GDM1 (cell line): ENCODE measurements at regions not wholly inside any gene's neighbourhood (a gene's known extent, or its start where the extent isn't known, plus 50 kb on each side); places are given as distances from the start of the nearest gene placed in this dataset.
"Not testable (repeated sequence)": the region's sequence is repeated elsewhere in the genome, so short reads cannot be mapped to it uniquely, and the experiment has no call there.

Source experiments
- DNase-seq: peaks from one replicate; lab custom pipeline; 2025; lab: John Stamatoyannopoulos, UW

DNA sequence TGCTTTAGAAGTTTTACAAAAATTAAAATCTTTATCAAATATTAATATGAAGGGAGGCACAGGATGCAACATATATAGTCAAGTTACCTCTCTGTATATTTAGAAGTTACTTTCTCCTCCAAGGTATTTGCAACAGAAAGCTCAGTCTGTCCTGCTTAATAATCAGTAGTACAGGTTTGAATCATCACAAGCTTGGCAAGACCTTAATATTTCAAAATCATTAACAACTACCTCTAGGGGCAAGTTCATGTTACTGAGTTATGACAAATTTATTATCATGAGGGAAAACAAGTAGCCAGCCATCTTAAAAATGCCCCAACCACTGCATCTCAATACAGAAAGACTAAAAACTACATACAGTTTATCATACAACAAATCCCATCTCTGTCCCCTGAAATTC, 116.0 kb downstream of the PMAIP1 start:
- DNase-seq, result not testable (repeated sequence)

DNA sequence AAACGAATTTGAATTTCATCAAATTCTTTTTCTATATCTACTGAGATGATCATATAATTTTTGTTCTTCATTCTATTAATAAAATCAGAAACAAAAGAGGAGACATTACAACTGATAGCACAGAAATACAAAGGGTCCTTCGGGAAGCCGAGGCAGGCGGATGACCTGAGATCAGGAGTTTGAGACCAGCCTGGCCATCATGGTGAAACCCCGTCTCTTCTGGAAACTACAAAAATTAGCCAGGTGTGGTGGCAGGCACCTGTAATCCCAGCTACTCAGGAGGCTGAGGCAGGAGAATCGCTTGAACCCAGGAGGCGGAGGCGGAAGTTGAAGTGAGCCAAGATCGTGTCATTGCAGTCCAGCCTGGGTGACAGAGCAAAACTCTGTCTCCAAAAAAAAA, 113.4 kb downstream of the PMAIP1 start:
- DNase-seq, result not testable (repeated sequence)

DNA sequence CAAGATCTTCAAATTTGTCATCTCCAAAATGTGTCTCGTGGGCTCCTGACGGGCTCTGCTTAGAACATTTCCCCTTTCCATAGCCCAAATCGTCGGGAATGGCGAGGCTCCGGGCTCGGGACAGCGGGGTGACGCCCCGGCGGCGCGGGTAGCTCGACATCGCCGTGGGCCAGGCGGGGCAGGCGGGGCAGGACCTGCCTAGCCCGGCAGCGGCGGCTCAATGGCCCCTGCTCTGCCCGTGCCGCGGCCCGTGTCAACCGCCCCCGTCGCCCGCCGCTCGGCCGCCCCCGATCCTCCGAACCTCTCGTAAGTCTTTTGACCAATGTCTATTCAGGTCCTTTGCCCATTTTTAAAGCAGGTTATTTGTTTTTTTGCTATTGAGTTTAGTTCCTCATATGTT, 111.2 kb downstream of the PMAIP1 start:
- no peak for DNase-seq

DNA sequence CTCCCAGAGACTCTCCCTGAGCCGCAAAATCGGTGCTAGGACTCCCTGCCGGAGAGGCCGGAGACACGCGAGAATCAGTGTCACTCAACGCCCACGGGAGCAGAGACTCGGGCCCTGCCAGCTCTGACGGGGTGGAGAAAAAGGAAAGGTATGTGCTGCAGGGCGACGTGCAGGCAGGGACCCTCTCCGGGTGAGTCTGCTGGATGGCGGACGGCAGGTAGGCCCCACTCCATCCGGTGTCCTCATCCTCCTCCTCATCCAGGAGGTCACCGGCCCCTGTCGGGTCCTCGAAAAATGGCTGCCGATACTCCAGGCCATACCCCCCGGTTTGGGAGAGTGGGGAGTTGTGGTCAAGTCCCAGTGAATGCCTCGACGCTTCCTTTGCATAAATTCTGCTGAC, 110.7 kb downstream of the PMAIP1 start:
- DNase-seq, result no peak

DNA sequence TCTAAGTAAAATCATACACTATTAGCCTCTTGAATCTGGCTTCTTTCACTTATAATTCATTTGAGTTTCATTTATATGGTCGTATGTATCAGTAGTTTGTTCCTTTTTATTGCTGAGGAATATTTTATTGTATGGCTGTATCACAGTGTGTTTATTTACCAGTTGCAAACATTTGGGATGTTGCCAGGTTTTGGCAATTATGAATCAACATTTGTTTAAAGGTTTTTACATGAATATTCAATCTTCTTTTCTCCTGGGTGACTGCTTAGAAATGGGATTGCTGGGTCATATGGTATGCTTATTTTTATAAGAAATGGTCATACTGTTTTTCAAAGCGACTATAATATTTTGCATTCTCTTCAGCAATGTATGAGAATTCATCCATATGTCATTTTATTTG, 107.9 kb downstream of the PMAIP1 start:
- no peak for DNase-seq

DNA sequence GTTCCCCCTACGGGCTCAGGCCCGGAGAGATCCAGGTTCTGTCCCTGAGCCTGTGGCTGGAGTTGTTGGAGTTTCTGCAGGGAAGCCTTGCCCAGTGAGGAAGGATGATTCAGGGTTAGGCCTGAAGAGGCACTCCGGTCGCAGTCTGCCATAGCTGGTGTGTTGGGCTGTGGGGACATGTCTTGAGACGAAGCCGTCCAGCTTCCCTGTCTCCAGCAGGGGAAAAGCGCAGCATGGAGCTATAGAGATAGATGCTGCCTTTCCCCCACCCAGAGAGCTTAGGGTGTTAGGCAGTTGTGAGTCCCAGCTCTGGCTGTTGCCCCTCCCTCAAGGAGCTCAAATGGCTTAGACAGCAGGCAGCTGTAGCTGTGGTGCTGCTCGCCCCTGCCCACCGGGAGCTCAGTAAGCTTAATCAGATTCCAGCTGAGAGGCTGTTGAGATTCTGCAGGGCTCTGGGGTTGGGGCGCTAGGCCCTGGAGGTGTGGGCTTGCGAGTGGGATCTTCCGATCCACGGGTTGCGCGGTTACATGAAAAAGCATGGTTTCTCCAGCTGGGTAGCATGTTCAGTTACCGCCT, 103.9 kb downstream of the PMAIP1 start:
- DNase-seq, result no peak

DNA sequence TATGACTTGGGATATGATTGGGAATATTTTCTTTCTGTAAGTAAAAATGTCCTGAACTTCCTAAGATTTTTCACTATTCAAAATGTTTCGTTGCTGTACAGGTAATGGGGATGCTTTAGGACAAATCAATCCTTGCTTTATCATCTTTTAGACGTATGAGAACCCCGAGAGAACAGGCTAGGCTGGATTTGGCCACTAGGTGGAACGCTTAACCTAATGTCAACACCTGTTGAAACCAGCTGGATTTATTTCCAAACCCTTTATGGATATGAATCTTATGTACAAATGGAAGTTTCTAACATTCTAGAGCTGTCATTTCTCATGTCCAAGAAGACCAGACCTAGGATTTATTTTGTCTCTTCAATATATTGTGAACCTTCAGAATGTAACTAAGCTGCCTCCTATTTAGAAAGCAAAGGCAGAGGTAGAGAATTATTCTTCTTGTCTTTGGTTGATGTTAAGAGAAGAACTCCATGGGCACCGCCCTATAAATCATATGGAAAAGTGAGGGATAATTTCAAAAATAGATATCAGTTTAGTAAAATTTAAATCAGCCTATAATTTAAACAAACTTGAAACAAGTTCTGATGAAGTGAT, 96.7 kb downstream of the PMAIP1 start:
- no peak for DNase-seq

DNA sequence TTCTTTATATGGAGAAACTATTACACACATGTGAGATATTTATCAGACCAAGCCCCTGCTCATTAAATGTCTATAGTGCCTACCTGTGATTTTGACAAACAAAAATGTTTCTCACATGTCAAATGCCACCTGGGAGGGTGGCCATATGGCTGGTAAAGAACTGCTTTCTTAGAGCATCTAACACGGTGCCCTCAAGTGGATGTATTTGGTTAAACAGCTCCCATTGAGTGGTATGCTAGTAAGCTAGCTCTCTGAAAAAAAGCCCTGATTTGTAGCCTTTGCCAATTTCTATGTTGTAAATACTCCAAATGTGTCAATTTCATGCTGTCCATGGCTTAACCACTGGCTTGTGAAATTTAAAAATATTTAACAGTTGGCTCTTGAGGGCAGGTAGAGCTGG, 94.6 kb downstream of the PMAIP1 start:
- DNase-seq, result no peak

DNA sequence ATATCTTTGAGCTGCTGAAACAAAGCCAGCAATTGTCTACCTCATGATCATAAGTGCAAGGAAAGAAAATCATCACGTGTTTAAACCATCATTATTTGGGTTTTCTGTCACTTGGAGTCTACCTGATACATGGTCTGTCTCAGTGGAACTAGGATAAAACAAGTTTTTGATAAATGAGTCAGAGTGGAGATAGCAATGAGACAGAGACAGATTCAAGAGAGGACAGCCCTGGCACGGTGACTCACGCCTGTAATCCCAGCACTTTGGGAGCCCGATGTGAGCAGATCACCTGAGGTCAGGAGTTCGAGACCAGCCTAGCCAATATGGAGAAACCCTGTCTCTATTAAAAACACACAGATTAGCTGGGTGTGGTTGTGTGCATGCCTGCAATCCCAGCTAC, 93.8 kb downstream of the PMAIP1 start:
- DNase-seq, result no peak

DNA sequence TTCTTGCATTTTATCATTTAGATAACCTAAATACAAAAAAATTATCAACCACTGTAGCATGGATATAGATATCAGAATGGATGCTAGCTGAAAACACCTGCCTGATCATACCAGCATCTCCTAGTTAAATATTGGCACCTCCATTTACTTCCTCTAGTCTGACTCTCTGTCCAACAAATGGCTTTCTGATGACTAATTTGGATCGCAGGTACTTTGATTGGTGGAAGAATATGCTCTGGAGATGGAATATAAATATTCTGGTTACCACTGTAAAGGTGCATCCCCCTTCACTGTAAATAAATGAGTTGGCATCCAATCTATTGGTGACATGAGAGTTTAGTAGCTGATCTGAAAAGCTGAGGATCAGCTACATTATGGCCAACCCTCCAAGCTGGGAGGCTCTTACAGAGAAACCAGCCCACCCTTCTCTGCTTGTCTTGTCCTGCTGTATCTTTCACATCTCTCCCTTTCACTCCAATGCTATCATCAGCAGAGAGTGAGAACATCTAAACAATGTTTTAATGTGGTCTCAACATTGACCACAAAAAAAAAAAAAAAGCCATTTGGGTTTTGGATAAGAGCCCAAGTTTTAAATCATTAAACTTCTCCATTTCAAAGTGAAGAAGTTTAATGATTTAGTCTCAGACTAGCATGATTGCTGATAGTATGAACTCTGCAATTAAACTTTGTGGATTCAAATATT, 90.5 kb downstream of the PMAIP1 start:
- no peak for DNase-seq

DNA sequence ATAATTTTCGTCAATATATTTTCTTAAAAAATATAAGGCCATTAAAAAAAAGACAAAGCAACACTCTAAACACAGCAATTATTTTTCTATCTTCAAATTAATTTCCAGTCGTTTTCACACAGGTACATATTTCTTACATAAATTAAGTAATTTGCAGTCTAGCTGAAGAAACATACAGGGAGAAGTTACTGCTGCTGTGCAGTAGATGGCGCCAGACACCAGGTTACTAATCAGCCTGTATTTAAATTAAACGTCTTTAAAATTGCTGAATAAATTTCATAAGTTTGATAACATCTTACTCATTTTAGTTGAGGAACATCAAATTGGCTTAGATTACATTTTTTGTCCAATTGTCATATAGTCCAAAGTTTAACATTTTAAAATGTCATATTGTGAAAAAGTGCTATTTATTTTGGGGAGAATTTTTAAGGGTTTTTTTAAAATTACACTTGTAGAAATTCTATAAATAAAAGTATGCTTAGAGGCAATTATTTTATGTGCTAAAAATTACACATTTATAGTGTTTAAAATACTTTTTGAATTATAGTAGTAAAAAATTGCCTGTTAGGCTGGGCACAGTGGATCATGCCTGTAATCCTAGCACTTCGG, 88.4 kb downstream of the PMAIP1 start:
- DNase-seq, result no peak

DNA sequence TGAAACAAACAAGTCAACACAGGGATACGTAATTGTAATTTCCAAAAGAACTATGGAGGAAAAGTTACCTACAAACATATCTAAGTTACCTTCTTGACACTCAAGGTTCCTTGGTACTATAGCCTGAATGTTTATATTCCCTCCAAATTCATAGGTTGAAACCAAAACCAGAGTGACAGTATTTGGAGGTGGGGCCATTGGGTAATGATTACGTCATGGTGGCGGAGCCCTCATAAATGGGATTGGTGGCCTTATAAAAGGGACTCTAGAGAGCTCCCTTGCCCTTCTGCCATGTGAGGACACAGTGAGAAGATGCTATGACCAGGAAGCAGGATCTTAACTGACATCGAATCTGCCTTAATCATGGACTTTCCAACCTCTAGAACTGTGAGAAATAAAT, 87.3 kb downstream of the PMAIP1 start:
- DNase-seq, result no peak

DNA sequence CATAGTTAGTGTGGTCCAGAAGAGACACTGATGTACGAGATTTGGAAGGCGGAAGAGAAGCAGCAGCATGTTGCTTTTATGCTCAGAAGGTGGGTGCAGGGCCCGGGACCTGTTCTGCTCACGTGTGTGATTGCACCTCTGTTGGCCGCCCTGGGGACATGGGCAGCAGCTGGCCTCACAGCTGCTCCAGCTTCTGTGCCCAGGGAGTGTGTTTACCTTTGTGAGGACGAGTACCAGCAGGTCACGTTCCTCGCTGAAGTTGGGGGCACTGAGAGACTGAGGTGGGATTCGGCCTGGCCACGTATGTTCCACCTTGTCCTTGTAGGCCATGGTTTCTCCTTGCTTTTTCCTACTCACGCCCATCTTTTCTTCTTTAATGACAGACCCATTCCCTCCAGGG, 86.3 kb downstream of the PMAIP1 start:
- DNase-seq, result no peak

DNA sequence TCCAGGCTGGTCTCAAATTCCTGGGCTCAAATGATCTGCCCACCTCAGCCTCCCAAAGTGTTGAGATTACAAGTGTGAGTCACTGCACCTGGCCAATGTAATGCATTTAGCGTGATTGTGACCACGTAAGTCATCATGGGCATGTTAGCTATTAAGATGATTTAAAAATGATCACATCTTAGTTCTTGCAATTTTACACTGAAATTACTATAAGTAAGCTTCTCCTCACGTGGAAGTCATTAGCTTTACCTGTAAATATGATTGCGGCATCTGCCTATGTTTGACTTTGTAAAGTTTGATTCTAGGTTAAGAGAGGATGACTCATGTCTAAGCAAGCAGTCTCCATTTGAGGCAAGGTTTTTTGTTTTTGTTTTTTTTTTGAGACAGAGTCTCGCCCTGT, 85.5 kb downstream of the PMAIP1 start:
- no peak for DNase-seq

DNA sequence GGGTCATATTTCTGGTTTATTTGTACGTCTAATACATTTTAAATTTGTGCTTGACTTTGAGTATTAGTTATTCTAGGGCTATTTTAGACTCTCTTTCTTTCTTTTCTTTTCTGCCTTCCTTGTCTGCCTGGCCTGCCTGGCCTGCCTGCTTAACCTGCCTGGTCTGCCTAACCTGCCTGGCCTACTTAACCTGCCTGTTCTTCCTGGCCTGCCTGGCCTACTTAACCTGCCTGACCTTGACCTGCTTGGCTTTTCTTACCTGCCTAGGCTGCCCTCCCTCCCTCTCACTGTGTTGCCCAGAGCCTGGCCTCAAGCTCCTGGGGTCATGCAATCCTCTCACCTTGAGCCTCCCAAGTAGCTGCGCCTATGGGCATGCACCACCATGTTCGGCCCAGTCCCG, 83.7 kb downstream of the PMAIP1 start:
- no peak for DNase-seq

DNA sequence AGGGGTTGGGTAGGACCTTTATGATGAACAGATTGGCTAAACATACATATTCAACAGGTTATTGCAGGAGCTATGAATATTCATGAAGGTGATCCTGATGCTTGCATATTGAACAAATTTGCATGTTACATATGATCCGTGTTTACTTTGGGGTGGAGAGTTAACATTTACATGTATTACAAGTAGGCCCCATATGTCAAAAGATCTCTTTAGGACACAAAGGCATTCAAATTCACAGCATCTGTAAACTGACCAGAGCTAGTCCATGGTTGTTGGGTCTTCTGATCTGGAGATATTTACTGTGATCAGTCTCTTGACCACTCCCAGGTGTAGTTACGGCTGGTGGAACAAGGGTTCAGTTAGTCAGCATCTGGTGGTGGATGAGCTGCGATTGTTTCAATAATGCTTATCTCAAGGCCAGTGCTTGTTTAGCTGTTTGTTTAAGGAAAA, 80.4 kb downstream of the PMAIP1 start:
- DNase-seq, result no peak

DNA sequence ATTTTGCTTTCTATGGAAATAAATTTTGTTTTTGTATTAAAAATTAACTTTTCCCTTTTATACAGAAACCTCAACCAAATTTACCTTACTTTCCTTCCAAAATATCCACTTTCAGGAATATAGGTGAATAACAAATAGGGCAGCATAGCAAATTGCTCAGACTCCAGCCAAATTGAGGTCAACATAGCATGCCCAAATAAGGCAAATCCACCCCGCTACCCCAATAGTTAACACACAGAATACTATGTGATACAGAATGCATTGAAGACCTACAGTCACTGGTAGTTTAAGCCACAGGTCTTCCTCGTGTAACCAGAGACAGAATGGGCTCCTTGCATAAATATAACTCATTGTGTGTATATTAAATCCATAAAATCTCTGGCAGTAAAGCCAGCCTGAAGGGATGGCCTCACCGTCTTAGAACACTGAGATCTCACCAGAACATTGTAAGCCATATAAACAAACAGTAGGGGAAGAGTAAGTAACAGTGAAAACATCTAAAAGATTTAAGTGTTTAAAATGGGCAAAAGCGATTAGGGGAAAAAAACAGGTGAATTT, 72.2 kb downstream of the PMAIP1 start:
- no peak for DNase-seq

DNA sequence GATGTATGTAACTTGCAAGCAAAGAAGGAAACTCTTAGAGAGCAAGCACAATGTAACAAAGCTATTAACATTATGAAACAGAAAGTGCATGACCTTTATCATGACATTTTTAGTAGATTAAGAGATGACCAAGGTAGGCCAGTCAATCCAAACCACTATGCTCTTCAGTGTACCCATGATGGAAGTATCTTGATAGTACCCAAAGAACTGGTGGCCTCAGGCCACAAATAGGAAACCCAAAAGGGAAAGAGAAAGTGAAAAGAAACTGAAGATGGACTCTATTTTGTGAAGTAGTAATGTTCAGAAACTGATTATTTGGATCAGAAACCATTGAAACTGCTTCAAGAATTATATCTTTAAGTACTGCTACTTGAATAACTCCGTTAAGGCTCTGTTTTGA, 71.3 kb downstream of the PMAIP1 start:
- DNase-seq, result not testable (repeated sequence)

DNA sequence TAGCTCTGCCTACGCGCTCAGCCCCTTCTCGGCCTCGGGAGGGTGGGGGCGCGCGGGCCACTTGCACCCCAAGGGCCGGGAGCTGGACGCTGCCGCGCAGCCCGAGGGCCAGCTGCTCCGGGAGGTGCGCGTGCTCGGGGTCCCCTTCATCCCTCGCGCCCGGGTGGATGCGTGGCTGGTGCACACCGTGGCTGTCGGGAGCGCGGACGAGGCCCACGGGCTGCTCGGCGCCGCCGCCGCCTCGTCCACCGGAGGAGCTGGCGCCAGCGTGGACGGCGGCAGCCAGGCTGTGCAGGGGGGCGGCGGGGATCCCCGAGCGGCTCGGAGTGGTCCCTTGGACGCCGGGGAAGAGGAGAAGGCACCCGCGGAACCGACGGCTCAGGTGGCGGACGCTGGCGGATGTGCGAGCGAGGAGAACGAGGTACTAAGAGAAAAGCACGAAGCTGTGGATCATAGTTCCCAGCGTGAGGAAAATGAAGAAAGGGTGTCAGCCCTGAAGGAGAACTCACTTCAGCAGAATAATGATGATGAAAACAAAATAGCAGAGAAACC, 69.8 kb downstream of the PMAIP1 start:
- not testable (repeated sequence) for DNase-seq

DNA sequence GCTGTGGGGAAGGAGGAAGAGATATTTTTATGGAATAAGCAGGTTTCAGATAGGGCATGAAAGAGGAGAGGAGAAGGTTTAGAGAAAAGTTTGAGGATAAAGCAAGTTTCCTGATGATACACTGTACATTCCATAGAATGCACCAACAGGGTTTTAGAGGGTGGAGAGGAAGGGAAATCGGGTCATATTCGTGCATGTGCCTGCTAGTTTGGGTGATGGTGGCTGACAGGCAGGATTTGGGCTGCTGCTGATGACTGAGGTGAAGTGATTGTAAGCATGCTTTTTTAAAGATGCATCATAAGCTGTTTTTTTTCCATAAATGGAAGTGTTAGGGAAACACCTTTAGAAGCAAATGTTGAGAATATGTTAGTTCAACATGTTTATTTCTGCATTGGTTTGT, 68.8 kb downstream of the PMAIP1 start:
- no peak for DNase-seq

DNA sequence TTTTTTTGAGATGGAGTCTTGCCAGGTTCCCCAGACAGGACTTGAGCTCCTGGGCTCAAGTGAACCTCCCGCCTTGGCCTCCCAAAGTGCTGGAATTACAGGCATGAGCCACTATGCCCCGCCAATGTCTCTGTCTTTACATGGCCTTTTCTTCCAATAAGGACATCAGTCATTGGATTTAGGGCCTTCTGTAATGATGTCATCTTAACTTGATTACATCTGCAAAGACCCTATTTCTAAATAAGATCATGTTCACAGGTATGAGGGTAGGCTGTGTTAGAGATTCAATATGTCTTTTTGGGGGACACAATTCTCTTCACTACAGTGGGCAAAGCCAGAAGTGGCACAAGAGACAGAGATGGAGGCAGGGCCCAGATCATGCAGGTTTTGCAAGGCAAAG, 68.1 kb downstream of the PMAIP1 start:
- no peak for DNase-seq

DNA sequence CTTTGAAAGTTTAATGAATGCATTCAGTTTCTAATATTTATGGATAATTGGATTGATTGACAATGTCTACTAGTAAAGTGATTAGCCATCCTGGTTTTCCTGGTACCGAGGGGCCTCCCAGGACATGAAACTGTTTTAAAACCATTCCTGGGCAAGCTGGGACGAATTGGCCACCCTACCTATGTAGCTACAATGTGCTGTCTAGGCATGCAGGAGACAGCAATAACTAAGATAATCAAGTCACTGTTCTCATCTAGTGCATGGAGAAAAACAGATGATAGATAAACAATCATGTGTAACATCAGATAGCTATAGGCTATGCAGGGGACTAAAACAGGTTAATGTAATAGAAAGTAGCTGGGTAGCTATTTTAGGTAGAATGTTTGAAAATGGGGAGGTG, 67.1 kb downstream of the PMAIP1 start:
- DNase-seq, result no peak

DNA sequence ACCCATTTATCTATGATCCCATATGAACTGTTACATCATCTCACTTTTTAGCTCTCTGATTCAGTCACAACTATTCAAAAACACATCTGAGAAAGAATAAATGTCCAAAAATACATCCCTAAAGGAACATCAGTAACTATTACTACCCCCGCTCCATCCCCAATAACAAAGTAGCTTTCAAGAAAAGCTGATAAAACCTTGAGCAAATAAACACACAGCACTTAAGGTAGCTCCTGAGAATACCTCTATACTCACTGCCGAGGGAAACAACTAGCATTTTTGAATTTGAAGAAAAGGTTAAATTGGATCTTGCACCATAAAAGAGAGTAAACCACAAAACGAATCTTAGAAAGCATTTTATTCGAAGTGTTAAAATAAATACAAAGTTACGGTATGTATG, 63.4 kb downstream of the PMAIP1 start:
- DNase-seq, result no peak
